ENCODE measurements at regions not wholly inside any gene's neighbourhood (a gene's known extent, or its start where the extent isn't known, plus 50 kb on each side); places are given as distances from the start of the nearest gene placed in this dataset.

GRCh38 chr12:90027041-90027440 is 318.4 kb upstream of the ATP2B1 start:
- H3K4me3 ChIP-seq (ENCODE audit: low read depth, low read length) = no peak overlapping the region
- H3K27me3 ChIP-seq (ENCODE audit: insufficient read depth, low read depth, severe bottlenecking) = no peaks in the 10 kb centered on the region
- no peaks in the 10 kb centered on the region for H3K36me3 ChIP-seq
- H3K27ac ChIP-seq = no peak overlapping the region
- TF ChIP-seq CTCF (IDR thresholded peaks at IDR 0.05; ENCODE audit: low read depth, low read length) = no peak
- DNase-seq = peak; percentile 16
- no peaks in the 10 kb centered on the region for H3K9me3 ChIP-seq (ENCODE audit: severe bottlenecking)

- Histone ChIP-seq H3K27ac (no peak overlapping the region), H3K9me3 (ENCODE audit: severe bottlenecking) (no peaks in the 10 kb centered on the region), H3K4me3 (ENCODE audit: low read depth, low read length) (no peak overlapping the region), H3K27me3 (ENCODE audit: insufficient read depth, low read depth, severe bottlenecking) (no peaks in the 10 kb centered on the region), H3K36me3 (no peaks in the 10 kb centered on the region)
- TF ChIP-seq CTCF (IDR thresholded peaks at IDR 0.05; ENCODE audit: low read depth, low read length) = no peak
- DNase-seq = no peak
These were observed 317.9 kb upstream of the ATP2B1 start for GRCh38 chr12:90026516-90026915.

- TF ChIP-seq CTCF (IDR thresholded peaks at IDR 0.05; ENCODE audit: low read depth, low read length) = no peak
- peak overlapping the region; percentile 68 for H3K27ac ChIP-seq
- H3K27me3 ChIP-seq (ENCODE audit: insufficient read depth, low read depth, severe bottlenecking) = no peaks in the 10 kb centered on the region
- DNase-seq = no peak
- no peaks in the 10 kb centered on the region for H3K9me3 ChIP-seq (ENCODE audit: severe bottlenecking)
- H3K36me3 ChIP-seq = no peaks in the 10 kb centered on the region
- peak overlapping the region; percentile 2; the same call in 1 of the 2 replicates for H3K4me3 ChIP-seq (ENCODE audit: low read depth, low read length)
These were observed 315.6 kb upstream of the ATP2B1 start for GRCh38 chr12:90024262-90024661.

- 0 out of 2 replicates have a peak, but pooled peaks have one; percentile 26 for TF ChIP-seq CTCF (IDR thresholded peaks at IDR 0.05; ENCODE audit: low read depth, low read length)
- no peaks in the 10 kb centered on the region for H3K9me3 ChIP-seq (ENCODE audit: severe bottlenecking)
- H3K27me3 ChIP-seq (ENCODE audit: insufficient read depth, low read depth, severe bottlenecking) = no peaks in the 10 kb centered on the region
- DNase-seq = peak; percentile 92
- no peak overlapping the region for H3K4me3 ChIP-seq (ENCODE audit: low read depth, low read length)
- H3K36me3 ChIP-seq = no peaks in the 10 kb centered on the region
- peak overlapping the region; percentile 88 for H3K27ac ChIP-seq
These were observed 314.7 kb upstream of the ATP2B1 start for GRCh38 chr12:90023207-90023900.

GRCh38 chr12:90021795-90022440 is 313.3 kb upstream of the ATP2B1 start:
- no peak overlapping the region for H3K4me3 ChIP-seq (ENCODE audit: low read depth, low read length)
- TF ChIP-seq CTCF (IDR thresholded peaks at IDR 0.05; ENCODE audit: low read depth, low read length) = no peak
- no peak for DNase-seq

More at GRCh38 chr12:90021795-90022440, 313.3 kb upstream of the ATP2B1 start:
- H3K27ac ChIP-seq = peak overlapping the region; percentile 88; the same call in 1 of the 2 replicates
- no peaks in the 10 kb centered on the region for H3K36me3 ChIP-seq
- no peaks in the 10 kb centered on the region for H3K9me3 ChIP-seq (ENCODE audit: severe bottlenecking)
- no peaks in the 10 kb centered on the region for H3K27me3 ChIP-seq (ENCODE audit: insufficient read depth, low read depth, severe bottlenecking)
